ENCODE measurements at regions not wholly inside any gene's neighbourhood (a gene's known extent, or its start where the extent isn't known, plus 50 kb on each side); places are given as distances from the start of the nearest gene placed in this dataset.
A peak's percentile ranks its signal among the peaks of the same experiment; 100 is the strongest.
"Not testable (repeated sequence)": the region's sequence is repeated elsewhere in the genome, so short reads cannot be mapped to it uniquely, and the experiment has no call there.

DNA sequence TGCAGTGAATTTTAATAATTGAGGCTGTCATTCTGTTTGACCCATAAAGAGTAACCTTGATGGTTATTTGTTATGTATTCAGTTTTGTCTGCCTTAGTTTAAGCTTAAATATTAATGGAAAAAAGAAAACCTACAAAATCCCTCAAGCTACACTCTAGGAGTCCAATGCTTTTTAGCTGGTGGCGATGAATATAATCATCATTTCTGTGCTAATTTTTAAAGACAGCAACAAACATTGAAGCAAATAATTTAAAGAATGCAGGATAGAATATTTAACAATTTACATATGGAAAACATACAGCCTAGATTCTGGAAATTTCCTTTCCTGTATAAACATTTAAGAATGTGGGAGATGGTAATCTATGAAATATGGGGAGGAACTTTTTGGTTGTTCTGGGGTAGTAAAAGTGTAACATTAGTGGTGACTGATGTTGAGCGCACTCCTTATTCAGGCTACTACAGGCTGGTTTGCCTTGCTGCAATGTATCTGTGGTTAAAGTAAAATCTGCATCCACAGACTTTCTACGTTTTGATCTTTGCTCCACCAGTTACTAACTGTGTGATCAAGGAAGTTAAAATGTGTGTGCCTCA is 287.9 kb upstream of the DEFB112 start:
- no peak for DNase-seq (ENCODE audit: low spot score)

DNA sequence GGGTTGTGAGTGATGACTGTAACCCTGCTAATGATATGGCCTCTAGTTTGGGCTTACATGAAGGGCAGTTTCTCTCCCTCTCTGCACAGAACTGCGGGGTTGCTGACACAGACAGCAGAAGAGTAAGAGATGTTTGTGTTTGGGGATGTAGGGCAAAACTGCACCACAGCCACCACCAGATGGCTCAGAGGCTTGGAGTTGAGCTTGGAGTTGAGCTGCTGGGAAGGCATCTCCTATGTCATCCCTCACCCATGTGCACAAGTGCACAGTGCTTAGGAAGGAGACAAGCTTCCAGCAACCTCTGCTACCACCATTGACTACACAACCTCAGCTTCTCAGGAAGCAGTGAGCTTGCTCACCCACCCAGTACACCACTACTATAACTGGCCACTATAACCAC is 303.9 kb upstream of the DEFB112 start:
- no peak for DNase-seq (ENCODE audit: low spot score)

DNA sequence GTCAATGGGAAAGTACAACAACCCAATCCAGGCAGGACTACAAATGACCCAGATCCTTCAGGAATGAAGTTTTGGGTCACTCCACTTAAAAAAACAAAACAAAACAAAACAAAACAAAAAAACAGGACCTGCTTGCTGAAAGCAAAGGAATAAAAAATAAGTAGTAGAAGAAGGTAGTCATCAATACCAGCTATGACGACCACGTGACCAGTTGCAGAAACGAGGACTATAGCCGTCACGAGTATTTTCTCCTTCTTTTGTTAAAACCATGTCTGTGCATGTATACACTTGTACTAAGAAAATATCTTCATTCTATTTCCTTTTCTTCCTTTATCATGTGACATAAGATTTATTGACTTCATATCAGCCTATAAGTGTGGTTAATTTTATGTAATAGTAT is 308.4 kb upstream of the DEFB112 start:
- DNase-seq (ENCODE audit: low spot score), result no peak

DNA sequence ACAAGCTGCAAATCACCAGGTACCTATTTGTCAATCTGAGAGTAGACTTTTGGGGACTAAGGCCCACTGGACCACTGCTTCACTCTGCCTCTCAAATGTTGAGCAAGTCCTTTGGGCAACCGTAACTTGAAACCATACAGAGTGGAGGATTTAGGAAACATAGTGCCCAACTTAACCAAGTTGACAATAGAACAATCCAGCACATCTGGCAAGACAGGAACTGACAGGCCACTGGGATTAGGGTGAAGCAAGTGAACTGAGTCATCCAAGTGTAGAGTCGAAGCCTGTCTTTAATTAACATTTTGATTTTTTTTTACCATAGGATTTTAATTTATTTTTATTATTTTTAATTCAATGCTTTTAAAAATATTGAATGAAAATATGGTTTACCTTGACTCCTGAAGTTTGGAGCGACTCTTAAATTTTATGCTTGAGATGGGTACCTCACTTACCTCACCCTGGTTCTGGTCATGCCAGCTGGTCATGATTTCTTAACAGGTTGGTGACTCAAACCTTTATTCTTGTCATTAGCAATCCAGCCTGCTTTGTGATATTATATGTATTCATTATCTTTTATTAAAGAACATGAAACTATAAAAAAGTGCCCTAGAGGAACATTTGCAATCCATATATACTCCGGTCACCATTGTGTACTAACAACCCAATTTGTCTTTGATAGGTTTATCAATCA is 312.1 kb upstream of the DEFB112 start:
- no peak for DNase-seq (ENCODE audit: low spot score)

DNA sequence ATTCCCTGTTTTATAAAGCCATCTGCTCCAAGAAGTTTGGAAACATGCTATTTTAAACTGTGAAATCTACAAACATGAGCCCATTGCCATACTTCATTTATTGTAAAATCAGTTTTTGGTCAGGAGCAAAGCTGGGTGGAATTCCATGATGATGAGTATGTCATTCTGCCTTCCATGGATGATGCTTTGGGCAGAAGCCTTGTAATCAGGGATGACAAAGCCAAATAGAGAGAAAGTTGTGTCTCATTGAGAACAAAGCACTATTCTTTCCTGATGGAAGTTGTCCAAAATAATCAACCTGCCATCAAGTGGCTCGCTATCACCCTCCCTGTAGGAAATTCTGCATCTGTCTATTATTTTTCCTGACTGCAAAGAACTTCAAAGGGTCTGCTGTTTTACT is 313.0 kb upstream of the DEFB112 start:
- no peak for DNase-seq (ENCODE audit: low spot score)

DNA sequence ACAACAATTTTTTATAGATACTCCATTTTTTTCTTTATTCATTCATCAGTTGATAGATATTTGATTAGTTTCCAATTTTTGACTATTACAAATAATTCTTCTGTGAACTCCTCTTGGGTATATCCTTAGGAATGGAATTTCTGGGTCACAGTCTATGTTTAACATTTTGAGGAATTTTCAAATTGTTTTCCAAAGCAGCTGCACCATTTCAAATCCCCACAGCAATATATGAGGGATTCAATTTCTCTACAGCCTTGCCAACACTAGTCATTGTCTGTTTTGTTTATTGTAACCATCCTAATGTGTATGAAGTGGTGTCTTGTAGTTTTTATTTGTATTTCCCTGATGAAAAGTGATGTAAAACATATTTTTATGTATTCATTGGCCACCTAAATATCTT is 320.3 kb upstream of the DEFB112 start:
- DNase-seq (ENCODE audit: low spot score), result no peak

DNA sequence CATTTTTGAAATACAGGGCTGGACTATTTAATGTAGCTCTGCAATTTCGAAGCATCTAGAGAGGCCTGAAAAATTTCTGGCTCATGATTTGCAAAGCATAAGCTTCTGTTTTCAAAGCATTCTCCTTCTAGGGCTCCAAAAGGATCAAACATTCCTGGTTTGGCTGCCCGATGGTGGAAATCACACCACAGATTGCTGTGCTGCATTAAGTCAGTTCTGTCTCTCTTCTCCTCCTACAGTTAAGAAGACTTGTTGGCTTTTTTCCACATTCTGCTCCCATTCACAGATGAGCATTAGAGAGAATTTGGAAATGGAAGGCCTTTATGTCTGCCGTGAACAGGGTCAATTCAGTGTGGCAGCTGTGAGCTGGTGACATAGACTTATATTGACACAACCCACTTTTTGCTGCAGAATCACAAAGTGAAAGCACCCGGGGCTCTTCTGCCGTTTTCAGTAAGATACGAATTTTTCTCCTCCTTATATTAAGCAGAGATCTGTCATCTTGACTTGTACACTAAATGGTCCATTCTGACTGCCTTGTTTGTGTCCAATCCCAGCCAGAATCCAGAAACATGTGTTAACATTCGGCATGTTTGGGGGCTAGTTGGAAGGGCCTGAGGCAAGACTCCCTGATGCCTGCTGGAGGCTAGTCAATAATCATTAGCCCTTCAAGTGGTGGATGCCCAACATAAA is 330.8 kb upstream of the DEFB112 start:
- DNase-seq (ENCODE audit: low spot score), result no peak

DNA sequence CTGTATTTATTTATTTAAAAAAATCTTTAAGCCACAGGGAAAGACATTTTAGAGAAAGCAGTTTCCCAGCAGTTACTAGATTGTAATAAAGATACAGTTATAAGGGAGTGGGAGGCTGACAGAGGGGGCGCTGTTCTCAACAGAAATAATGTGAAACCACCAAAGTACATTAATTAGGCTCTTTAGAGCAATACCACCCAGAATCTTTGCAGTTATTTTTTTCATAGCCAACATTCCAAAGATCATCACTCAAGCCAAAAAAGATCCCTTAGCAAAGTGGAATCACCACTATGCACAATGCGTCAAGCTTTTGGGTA is 331.3 kb upstream of the DEFB112 start:
- DNase-seq (ENCODE audit: low spot score), result no peak

DNA sequence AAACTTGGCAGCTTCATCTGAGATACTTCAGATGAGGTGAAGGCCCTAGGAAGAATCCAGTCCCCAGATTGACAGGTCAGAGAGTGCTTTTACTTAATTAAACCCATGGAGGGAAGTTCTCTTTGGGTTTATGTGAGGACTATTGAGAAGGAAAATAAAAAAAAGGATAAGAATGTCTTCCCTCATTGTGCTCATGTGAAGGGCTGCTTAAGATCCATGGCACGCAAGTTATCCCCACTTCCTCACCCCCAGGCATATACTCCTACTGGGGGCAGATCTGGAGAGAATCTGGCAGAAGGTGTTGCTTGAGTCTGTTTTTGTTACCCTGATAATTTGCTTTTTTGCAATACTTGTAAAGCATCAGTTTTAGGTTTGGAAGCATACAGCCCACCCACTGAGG is 322.9 kb upstream of the TFAP2D start:
- peak; percentile 51 for DNase-seq (ENCODE audit: low spot score)

DNA sequence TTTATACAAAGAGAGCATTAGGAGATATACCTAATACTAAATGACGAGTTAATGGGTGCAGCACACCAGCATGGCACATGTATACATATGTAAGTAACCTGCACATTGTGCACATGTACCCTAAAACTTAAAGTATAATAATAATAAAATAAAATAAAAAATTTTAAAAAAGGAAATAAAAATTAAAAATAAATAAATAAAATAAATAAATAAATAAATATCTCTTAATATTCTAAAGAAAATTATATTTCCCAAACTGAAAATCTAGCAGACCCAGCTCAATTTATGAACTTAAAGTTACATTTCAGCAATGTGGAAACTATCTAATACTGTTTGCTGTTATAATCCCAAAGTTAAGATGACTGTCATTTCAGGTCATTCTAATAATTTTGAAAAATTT is 319.2 kb upstream of the TFAP2D start:
- DNase-seq (ENCODE audit: low spot score), result not testable (repeated sequence)

DNA sequence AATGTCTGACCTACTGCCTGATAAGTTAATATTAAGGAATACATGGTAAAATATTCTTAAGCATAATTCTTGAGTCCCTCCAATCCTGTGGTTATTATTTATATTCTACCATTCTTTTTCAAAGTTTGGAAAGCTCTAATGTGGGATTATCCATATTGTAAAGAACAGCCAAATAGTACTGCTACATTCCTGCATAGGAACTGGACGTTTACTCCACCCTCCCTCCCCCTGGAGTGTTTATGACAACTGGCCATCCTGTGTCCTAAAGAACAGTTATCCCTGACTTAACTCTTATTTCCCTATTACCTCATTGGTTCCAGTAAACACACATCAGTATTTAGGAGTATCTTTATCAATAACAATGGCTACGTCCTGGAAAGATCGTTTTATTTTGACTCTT is 308.7 kb upstream of the TFAP2D start:
- DNase-seq (ENCODE audit: low spot score), result no peak

DNA sequence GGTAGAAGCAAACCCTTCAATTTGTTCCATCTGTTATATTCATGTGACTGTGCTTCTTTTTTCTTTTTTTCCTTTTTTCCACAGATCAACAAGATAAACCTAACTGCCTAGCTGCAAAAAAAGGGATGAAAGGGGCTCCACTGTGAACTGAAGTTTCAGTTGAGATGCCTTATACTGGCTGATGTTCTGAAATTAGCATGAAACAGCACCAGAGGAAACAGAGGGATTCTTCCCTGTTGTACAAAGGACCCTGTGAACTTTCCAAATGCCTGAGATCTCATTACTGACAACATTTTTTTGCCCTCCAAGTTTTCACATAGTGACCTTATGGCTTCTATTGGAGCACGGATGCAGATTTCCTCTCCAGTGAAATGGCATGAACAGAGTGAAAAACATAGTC is 302.7 kb upstream of the TFAP2D start:
- DNase-seq (ENCODE audit: low spot score), result no peak

DNA sequence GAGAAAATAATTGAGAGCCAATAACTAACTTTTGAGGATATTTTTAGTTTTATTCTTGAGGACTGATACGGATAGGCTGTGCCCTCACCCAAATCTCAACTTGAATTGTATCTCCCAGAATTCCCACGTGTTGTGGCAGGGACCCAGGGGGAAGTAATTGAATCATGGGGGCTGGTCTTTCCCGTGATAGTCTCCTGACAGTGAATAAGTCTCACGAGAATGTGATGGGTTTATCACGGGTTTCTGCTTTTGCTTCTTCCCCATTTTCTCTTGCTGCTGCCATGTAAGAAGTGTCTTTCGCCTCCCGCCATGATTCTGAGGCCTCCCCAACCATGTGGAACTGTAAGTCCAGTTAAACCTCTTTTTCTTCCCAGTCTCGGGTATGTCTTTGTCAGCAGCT is 292.3 kb upstream of the TFAP2D start:
- not testable (repeated sequence) for DNase-seq (ENCODE audit: low spot score)

DNA sequence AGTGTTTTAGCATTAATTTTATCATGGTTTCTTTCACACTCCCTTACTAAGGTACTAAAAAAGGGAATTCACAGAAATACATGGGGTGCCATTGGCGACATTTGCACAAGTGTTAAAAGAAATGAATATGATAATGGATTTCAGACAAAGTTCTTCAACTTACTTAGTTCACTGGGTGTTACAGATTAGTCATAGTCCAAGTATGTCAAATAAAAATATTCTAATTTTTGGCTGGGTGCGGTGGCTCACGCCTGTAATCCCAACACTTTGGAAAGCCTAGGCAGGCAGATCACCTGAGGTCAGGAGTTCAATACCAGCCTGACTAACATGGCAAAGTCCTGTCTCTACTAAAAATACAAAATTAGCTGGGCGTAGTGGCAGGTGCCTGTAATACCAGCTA is 286.1 kb upstream of the TFAP2D start:
- DNase-seq (ENCODE audit: low spot score), result no peak

DNA sequence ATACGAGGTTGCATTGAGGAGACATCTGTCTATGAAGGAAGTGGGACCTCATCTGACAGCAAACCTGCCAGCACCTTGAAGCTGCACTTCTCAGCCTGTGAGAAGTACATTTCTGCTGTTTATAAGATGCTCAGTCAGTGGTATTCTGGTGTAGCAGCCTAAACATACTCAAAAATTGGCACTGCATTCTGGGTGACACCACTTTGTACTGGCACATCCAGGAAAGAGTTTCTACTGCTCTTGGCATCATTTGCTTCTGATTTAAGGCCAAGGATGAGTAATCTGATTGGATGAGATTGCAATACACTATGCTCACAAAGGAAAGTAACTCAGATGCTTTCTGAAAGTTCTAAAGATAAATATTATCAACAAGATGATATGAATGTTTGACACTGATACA is 275.4 kb upstream of the TFAP2D start:
- no peak for DNase-seq (ENCODE audit: low spot score)

DNA sequence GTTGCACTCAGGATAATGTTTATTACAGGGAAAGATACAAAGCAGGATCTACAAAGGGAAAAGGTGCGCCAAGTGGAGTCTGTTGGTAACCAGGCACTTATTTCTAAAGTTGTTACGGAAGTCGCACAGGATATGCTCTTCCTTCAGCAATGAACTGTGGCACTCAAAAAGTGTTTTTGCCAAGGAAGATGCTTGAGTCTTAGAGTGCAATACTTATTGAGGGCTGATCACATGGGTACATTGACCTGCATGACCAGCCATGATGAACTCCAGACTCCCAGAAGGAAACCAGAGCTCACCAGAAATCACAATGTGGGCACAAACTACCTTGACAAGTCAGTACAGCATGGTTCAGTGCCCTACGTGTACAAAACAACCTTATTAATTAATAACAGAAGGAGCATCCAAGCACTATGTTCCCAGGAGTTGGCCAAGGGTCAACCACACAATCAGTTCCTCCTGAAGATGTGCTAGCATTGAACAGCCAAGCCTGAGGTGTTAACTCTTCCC is 270.7 kb upstream of the TFAP2D start:
- DNase-seq (ENCODE audit: low spot score), result no peak

DNA sequence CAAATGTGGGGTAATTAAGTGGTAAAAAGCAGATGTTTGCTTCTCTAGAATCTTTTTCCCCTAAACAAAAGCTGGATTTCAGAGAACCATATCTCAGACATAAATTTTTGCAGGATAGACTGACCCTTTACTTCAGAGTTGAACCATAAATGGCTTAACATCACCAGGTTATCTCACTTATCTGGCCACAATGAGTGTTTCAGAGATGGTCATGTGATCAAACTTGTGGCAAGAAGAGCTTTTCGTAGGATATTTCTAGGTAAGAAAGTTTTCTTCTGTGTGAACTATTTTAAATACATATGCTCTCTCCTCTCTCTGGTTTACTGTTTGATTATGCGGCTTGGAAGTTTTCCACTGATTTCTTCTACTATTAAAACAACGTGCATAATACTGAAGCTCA is 270.2 kb upstream of the TFAP2D start:
- no peak for DNase-seq (ENCODE audit: low spot score)

DNA sequence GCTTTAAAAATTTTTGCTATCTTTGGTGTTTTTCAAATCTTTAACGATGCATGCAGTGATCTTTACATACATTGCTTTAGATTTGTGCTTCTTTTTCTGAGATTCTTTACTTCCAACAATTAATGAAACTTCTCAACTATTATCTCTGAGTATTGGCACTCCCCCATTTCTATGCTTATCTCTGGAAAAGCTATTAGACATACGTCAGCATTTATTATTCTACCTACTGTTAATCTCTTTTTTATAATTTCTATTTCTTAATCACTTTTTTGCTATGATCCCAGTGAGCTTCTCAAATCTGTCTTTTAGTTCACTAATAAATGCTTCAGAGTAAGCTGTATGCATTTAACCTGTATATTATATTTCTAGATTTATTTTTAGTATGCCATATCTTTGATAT is 264.2 kb upstream of the TFAP2D start:
- no peak for DNase-seq (ENCODE audit: low spot score)

DNA sequence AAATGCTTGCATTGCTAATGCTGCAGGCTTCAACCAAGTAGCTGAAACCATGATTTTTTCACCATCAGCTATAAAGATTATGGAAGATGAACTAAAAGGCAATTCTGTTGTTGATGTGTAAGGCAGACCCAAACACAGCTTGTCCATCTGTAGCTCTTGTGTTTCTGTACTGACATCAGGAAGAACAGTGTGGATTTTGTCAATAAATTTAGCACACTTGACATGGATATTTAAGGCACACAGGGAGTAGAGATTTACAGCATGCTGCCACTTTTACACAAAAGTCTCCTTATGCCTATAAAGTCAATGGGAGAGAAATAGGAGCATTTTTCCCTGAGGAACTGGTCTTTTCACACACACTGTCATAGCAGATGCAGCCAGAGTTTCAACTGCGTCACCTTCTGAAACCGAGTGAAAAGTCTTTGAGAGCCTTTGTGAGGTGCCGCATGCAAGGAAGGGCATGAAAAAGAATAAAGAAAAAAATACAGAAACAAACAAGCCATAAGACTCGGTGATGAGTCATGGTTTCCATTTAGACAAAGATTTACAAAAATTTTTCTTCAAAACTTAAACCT is 261.4 kb upstream of the TFAP2D start:
- DNase-seq (ENCODE audit: low spot score), result no peak

DNA sequence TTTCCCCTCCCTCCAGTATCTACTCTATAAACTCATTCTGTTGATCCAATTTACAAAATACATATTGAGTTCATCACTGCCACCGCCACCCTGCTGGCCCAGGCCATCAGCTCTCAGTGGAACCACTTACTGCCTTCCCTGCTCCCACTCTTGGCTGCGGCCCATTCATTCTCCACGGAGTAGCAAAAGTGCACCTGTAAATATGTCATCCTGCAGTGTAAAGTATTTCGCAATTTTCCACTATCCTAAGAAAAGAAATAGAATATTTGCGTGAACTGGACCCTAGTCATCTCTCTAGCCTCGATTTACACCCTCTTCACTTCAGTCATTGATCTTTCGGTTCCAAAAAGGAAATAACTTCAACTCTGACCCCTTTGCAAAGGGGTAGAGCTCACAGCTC is 258.3 kb upstream of the TFAP2D start:
- no peak for DNase-seq (ENCODE audit: low spot score)

DNA sequence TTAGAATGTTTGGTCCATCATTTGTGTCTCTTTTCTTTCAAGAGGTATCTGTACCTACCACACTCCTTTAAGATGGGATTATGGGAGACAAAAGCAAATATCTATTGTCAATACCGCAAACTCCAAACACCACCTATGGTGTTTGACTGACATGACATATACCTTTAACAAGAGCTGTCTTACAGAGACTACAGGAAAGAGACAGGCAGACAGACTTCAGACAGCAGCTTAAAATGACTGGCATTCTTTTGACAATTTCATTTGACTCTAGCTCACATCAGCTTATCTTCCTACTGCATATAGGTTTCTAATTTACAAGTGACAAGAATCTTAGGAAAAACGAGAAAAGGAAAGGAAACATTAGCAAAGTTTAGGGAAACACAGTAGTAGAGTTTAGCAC is 256.0 kb upstream of the TFAP2D start:
- DNase-seq (ENCODE audit: low spot score), result no peak

DNA sequence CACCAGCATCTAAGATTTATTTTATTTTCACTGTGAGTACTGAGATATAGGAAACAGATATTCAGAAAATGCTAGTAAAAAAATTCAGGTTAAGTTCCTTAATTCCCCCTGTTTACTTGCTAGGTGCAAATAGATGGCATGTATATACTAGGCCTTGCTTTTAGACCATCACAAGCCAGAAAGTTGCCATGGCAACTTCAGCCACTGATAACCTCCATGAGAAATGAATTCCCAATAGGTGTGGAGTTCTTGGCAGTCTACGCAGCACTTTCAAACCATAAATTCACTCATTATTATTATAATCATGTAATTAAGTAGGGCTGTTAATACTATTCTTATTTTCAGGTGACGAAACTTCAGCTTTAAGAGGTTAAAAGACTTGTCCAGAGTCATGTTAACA is 251.6 kb upstream of the TFAP2D start:
- DNase-seq (ENCODE audit: low spot score), result no peak

DNA sequence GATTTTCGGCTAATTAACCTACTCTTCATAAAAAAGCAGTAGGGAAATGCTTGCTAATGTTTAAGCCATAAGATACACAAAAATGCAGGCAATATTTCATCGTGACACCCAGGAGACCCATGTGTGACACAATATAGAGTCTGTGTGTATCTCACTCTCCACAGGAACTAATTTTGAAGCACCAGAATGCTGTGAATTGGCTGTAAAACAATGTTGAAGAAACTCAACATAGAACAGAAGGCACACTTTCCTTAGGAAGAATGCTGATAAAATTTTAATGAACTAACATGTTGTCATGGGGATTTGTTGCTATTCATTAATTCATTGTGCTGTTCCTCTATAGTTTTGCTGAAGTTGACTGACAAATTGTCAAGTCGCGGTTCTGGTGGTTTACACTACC is 249.4 kb upstream of the TFAP2D start:
- DNase-seq (ENCODE audit: low spot score), result no peak
